Stimulated activated CD8-positive, alpha-beta memory T cell treated with anti-CD3 and anti-CD28 coated beads, Interleukin-15, amount 100 ng/mL, for 48 hours (primary cell): ENCODE measurements at regions not wholly inside any gene's neighbourhood (a gene's known extent, or its start where the extent isn't known, plus 50 kb on each side); places are given as distances from the start of the nearest gene placed in this dataset.
"Not testable (repeated sequence)": the region's sequence is repeated elsewhere in the genome, so short reads cannot be mapped to it uniquely, and the experiment has no call there.

Source experiments
- DNase-seq, 2 donors: peaks; one replicate each; pipeline ENCODE4 v3.0.0-alpha.2; 2020; ENCODE audit warnings: low read depth in 2 of 2

GRCh38 chr17:27049104-27049784 lies 244.7 kb upstream of the WSB1 start:
- DNase-seq, result peak; percentile 0 to 4

- no peak for DNase-seq
Observed at GRCh38 chr17:27065588-27065987, 228.3 kb upstream of the WSB1 start.

- DNase-seq, result no peak
Observed at GRCh38 chr17:27066315-27066714, 227.6 kb upstream of the WSB1 start.

DNA sequence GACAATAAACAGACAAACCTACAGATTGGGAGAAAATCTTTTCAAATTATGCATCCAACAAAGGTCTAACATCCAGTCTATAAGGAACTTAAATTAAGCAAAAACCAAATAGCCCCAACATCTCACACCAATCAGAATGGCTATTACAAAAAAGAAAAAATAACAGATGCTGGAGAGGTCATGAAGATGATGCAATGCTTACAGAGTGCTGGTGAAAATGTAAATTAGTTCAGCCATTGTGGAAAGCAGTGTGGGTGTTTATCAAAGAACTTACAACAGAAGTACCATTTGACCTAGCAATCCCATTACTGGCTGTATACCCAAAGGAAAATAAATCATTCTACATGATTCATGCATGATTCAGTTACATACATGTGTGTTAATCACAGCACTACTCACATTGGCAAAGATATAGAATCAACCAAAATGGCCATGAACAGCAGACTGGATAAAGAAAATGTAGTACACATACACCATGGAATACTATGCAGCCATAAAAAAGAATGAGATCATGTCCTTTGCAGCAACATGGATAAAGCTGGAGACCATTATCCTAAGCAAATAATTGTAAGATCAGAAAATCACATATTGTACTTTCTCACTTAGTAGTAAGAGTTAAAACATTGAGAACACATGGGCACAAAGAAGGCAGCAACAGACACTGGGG lies 223.9 kb upstream of the WSB1 start:
- DNase-seq, result no peak

GRCh38 chr17:27070836-27071235 lies 223.1 kb upstream of the WSB1 start:
- DNase-seq, result no peak

GRCh38 chr17:27072885-27073284 lies 221.0 kb upstream of the WSB1 start:
- DNase-seq, result no peak

- DNase-seq, result no peak
Observed at GRCh38 chr17:27076814-27077213, 217.1 kb upstream of the WSB1 start.

GRCh38 chr17:27078296-27078695 lies 215.6 kb upstream of the WSB1 start:
- no peak for DNase-seq

GRCh38 chr17:27079660-27080059 lies 214.3 kb upstream of the WSB1 start:
- no peak for DNase-seq

DNA sequence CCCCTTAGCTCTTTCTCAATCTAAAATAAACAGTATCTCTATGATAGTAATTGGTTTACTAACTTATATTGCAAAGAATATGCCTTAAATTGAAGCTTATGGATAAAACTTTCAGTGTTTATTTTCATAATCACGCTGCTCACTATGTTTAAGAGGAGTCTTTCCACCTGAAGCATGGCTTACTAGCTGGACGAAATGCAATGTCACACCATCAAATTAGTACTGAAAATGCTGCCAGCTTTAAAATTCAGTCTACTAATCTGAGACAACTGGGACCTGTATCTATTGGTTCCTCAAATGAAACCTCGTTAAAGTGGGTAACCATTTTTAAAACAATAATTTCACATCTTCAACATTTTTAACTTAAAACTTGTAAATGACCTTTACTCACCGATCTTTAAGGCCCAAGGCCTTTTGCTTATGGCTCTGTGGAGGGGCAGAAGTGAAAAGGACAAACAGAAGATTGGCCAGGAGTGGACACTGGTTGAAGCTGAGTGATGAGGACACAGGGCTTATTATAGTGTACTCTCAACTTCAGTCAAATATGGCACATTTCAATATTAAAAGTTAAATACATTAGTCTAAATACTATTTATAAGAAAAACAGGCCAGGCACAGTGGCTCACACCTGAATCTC lies 212.8 kb upstream of the WSB1 start:
- DNase-seq, result no peak

DNA sequence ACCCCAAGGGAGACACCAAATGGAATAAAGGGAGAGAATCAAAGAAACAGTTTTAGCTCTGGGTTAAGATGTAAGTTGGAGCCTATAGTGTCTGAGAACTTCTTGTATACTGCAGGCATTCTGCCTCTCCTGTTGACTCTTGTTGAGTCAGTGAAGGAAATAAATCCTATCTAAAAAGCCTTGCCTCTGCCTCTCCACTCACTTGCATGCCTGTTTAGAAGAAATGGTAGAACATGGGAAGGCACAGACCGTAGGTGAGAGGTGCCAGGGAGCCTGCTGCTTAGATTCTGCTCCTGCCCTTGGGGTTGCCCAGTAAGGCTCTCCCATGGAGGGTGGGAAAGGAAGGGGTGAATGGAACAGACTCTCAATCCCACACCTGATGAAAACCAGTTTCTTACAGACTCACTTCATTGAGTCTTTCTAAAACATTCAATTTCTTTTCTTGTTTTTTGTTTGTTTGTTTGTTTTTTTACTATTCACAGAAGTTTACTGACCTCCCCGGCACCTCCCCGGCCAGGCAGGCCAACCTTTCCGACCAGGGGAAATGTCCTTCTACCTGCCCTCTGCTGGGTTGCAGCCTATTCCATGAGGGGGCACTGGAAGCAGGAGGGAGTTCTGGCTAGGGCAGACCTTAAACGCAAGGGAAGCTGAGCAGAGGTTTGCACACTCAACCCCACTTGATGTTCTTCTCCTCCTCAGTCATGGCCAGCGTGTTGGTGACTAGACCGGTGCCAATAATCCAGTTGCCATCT lies 211.7 kb upstream of the WSB1 start:
- no peak for DNase-seq

DNA sequence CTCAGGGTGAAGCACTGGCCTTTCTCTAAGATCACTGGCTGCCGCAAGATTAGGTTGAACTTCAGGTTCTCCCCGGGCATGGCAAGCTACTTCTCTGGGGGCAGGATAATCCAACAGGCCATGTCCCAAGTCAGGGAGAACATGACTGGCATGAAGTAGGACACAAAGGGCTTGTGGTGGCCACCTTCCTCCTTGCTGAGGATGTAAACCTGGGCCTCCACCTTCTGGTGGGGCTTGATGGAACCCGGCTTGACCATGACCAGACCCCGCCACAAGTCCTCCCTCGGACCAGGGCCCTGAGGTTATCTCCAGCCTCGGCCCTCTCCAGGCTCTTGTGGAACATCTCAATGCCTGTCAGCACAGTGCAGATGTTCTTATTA lies 211.1 kb upstream of the WSB1 start:
- DNase-seq, result no peak

- no peak for DNase-seq
Observed at GRCh38 chr17:27083408-27084185, 210.3 kb upstream of the WSB1 start.

DNA sequence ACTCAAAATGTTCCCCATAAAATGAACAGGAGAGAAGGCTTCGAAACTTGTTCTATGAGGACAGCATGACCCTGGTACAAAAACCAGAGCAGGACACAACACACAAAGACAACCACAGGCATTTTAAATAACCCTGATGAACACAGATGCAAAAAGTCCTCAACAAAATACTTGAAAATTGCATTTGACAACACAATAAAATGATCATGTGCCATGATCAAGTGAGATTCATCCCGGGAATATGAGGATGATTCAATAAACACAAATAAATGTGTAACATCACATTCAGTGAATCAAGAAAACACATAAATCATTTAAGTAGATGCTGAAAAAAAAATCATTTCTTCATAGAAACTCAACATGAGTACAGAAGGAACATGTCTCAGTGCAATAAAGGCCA lies 208.4 kb upstream of the WSB1 start:
- no peak for DNase-seq

DNA sequence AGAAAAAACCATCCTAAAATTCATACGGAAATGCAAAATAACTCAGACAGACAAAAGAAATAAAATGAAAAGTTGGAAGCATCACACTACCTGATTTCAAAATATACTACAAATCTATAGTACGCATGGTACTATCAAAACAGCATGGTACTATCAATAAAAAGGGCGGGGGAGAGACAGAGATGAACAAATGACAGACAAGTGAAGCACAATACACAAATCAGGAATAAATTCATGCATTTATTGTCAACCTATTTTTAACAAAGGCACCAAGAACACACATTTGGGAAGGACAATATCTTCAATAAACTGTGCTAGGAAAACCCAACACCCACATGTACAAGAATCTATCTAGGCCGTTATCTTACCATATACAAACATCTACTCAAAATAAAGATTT lies 207.4 kb upstream of the WSB1 start:
- DNase-seq, result no peak

DNA sequence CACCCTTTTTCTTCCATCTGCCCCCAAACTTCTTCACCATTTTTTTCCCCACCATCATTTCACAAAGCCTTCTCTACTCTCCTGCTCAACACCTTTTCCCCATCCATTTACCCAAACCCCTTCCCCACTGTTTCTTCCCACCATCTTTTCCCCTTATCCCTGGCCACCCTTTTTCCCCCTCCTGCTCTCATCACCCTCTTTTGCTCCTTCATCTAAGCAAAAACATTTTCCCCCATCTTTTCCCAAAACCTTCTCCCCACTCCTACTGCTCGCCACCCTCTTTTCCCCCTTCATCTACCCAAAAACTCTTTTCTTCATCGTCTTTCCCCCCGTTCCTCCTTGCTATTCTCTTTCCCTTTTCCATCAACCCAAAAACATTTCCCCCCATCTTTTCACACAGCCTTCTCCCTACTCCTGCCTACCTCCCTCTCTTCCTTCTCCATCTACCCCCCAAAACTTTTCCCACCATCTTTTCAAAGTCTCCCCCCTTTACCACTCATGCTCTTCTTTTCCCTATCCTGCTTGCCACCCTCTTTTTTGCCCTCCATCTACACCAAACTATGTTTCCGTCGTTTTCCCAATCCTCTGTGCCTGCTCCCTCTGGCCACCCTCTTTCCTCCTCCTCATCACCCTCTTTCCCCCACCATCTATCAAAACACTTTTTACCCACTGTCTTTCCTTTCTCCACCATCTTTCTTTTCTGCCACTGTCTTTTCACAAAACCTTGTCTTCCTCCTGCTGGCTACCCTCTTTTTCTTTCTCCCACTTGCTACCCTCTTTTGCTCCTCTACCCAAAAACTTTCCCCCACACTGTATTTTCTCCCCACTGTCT lies 205.8 kb upstream of the WSB1 start:
- no peak for DNase-seq

- no peak for DNase-seq
Observed at GRCh38 chr17:27088767-27089078, 205.2 kb upstream of the WSB1 start.

DNA sequence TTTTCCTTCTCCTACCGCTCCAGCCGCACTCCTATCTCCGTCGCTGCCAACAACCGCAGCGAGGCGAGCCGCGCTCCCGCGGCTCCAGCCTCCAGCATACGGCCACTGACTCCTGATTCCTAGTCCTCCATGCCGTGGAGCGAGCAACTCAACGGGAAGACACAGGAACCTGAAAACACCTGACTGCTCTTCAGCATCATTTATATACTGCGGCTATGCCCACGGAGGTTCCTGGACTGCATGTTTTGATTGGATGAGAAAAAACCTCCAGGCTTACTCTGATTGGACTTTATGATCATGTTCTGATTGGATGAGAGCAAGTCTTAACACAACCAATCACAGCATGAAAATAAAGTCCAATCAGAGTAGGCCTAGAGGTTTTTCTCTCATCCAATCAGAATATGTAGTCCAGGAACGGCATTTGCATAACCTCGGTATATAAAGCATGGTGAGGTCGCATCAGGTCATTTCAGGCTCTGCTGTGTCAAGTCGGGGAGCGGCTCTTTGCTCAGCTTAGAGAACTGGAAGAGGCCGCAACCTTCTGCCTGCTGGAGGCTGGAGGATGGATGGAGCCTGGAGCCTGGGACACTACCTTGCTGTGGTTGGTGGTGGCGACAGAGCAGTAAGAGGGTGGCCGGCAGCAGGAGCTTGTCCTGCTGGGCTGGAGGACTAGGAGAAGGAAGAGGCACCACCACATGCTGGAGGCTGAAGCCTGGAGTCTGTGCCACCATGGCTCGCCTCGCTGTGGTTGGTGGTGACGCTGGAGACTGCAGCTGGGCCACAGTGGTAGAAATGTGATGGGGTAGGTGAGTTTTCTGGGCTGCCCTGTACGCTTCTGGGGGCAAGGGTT lies 204.6 kb upstream of the WSB1 start:
- DNase-seq, result not testable (repeated sequence)

- no peak for DNase-seq
Observed at GRCh38 chr17:27089929-27090247, 204.0 kb upstream of the WSB1 start.

GRCh38 chr17:27090450-27091042 lies 203.4 kb upstream of the WSB1 start:
- DNase-seq, result not testable (repeated sequence)
